Activated CD4-positive, alpha-beta T cell treated with anti-CD3 and anti-CD28 coated beads, Interleukin-2, amount 50 U/mL, for 16 hours (primary cell): ENCODE measurements at regions not wholly inside any gene's neighbourhood (a gene's known extent, or its start where the extent isn't known, plus 50 kb on each side); places are given as distances from the start of the nearest gene placed in this dataset.

Source experiments
- DNase-seq: peaks from one replicate; pipeline ENCODE4 v3.0.0-alpha.2; 2020

DNA sequence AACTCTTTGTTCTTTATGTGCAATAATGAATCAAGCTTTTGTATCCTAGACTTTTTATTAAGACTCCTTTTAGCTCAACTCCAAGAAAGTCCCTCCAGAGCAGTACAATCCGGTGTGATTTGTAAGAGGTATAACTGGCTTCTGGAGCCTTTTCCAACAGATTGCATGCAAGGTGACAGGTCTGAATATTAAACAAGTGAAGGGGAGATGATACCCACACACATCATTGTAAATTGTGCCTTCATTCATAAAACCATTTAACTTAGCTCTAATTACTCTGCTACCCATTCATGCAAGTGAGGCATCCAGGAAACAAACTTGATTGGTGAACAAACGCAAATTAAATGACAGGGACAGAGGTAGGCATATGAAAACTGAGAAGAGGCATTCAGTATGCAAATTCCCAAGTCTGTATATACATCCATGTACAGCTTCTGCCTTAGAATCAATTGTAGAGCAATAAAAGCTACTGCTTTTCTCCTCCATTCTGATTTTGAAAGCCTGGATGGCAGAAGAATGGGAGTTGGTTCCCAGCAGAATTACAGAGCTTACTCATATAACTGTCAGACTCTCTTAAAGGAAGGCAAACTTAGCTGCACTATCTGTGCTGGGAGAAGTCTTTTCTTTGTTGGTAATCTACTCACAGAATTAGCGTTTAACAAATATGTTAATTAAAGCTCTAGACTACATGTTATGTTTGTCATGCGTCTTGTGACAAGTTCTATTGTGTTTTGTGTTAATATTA lies 261.0 kb upstream of the CDH6 start:
- DNase-seq = no peak

GRCh38 chr5:30930736-30931135 lies 262.8 kb upstream of the CDH6 start:
- no peak for DNase-seq

DNA sequence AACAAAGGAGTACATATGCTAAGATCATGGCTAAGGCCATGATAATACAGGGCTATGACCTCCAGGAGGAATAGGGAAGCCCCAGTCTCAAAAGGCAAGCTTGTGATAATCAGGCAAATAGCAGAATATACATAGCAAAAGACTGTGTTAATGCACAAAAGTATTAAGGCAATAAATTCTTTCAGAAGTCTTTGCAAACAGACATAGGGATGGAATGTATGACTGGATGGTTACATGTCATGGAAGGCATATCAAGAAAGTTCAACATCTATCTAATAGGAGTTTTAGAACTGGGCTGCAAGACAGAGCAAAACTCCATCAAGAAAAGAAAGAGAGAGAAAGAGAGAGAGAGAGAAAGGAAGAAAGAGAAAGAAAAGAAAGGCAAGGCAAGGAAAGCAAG lies 264.5 kb upstream of the CDH6 start:
- DNase-seq = no peak

DNA sequence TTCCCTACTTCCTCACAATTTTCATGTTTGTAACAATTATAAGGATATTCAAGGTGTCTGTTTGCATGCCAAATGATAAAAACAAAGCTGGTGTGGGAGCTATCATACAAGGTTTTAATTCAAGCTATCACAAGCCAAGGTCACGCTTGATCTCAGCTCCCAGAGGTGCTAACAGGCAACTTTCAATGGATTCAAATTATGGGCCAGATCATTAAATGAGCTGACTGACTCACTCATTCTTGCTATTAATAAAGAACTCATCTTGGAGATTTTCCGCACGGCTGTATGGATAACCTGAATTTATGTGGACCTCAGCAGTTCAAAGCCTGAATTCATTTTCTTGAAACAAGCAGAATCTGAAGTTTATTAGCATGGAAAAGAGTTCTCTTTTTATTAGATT lies 267.3 kb upstream of the CDH6 start:
- DNase-seq = no peak

GRCh38 chr5:30921388-30921787 lies 272.1 kb upstream of the CDH6 start:
- no peak for DNase-seq

GRCh38 chr5:30918171-30918570 lies 275.3 kb upstream of the CDH6 start:
- no peak for DNase-seq

DNA sequence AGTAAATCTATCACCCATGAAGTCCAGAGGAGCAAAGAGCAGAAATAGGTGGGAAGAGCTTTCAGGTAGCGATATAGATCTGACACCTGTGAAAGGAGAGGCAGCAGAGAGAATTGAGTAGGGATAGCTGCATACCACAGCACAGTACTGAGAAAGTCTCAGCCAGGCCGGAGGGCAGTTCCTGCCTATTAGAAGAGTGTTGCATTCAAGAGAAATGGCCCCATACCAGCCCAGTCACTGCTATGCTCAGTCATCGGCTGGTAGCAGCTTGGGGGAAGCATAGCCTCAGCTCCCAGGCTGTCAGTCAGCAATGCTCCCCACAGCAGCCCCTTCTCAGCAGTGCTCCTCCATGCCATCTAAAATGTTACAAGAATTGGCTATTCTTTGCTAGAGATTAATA lies 285.1 kb upstream of the CDH6 start:
- no peak for DNase-seq

GRCh38 chr5:30900367-30900766 lies 293.1 kb upstream of the CDH6 start:
- no peak for DNase-seq

- no peak for DNase-seq
These were observed 298.7 kb upstream of the CDH6 start for GRCh38 chr5:30894811-30895210.

- no peak for DNase-seq
These were observed 301.8 kb upstream of the CDH6 start for GRCh38 chr5:30891660-30892059.

DNA sequence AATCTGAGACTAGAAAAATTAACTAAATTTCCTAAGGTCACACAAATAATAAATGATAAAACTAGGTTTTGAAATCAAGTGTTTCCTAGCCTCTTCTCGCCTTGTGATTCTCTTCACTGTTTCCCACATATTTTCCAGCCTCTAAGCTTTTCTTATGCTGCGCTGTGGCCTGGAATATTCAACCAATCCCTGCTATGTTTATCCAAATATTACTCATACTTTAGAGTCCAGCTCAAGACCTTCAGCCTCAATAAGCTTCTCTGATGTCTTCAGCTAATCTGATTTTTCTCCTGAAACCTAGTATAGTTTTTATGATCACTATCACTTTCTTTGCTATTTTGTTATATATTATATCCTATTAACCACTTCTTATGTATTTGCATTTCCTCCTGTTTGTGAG lies 303.1 kb upstream of the CDH6 start:
- no peak for DNase-seq

GRCh38 chr5:30880514-30880913 lies 313.0 kb upstream of the CDH6 start:
- no peak for DNase-seq

- DNase-seq = no peak
These were observed 313.6 kb upstream of the CDH6 start for GRCh38 chr5:30879887-30880286.

GRCh38 chr5:30878746-30879145 lies 314.7 kb upstream of the CDH6 start:
- DNase-seq = no peak

DNA sequence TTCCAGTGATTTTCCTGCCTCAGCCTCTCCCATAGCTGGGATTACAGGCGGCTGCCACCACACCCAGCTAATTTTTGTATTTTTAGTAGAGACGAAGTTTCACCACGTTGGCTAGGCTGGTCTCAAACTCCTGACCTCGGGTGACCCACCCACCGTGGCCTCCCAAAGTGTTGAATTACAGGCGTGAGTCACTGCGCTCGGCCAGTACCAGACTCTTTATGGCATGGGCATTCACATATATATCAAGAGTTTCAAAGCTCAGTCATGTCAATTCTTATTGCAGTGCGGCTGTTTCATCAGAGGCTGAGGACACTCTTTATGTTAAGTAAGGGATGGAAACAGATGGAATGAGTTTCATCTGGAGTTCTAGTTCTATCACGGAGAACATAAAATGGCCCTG lies 315.2 kb upstream of the CDH6 start:
- DNase-seq = no peak

- no peak for DNase-seq
These were observed 319.0 kb upstream of the CDH6 start for GRCh38 chr5:30874241-30875034.

DNA sequence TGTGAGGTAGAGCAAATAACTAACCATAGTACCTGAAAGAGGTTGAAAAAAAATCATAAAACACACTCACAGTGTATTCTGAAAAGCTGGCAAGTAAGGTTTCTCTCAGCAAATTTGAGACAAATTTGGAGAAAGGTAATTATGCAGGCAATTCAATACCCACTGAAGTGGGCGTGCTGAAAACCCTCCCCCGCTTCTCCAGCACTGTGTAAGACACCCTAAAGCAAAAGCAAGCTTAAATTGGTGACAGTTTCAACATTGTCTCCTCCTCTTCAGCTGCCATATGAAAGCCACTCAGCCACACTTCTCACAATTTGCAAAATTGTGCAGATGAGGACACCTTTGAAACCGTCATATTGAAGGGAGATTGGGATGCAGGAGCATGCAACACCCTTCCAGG lies 322.3 kb upstream of the CDH6 start:
- no peak for DNase-seq

DNA sequence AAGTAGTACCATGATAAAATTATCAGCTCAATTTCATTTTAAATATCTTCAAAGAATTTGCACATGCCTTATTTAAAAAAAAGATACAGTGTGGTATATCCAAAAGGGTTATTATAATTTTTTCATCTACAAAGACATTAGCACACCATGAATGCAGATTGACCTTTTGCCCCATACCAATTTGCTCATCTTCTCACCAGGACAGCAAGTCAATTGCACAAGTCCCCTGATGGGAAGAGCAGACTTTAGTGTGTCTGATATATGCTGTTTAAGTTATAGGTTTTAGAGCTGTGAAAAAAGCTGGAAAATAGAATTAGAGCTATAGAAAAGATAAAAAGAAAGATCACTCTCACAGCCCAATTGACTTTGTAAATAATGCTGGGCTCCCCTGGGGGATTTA lies 325.8 kb upstream of the CDH6 start:
- DNase-seq = no peak

DNA sequence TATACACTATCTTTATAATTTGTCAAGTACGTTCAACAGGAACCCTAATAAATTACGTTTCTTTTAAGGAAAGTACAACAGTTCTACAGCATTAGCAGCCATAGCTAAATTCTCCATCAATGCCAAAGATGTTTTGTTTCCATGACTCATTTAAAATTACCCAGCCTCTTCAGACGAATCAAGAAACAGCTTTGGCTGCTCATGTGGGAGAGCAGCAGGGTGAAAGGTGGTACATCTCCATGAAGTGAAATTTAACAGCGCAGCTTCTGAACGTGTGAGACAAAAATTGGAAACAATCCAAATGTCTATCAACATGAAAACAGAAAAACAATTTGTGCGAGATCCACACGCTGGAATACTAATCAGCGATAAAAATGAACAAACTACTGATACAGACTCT lies 327.3 kb upstream of the CDH6 start:
- no peak for DNase-seq

DNA sequence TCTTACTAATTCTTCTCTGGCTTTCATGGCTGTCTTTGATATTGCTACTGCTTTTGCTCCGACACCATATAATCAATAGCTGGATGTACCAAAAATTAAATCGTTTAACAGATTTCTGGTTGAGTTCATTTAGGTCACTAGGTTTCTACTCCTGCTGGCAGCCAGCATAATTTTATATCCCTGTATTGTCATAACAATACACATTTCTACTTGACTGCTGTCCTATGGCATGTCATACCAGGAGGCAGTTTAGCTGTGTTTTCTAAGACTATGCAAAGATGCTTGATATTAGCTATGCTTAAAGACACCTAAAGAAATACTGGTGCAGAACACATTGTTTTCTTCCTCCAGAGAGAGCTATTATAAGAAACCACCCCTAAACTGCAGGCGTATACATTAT lies 337.2 kb upstream of the CDH6 start:
- DNase-seq = no peak

DNA sequence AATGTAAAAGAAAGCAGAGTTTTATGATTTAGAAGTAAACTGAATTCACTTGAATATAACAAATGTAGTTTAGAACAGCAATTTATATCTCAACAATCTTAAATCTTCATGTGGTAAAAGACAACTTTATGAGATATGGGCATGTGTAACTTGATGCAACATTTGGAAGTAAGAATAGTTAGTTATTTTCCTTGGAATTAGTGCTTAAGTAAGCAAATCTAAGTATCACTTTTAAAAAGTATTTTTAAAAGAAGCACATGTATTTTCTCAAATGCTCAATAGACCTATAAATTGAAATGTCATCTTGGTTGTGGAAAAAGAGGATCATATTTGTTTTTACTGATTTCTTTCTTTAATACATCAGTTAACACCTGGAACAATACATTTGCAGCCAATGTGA lies 340.3 kb upstream of the CDH6 start:
- no peak for DNase-seq

DNA sequence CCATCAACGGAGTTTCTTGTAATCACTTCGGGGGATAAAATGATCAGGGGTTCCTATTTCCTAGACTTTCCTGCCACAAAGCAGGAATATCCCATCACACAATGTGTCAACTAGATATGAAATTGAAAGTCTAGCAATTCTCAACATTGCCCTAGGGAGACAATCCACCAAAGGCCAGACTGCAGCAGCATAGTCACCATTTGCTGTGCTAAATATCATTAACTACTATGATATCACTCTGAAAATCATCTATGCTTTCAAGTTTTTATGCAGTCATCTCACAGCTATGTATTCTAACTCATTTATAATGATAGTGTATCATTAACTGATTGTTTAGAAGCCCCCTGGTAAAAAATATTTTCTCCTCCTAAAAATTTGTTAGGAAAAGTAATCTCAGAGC lies 342.6 kb upstream of the CDH6 start:
- DNase-seq = no peak

DNA sequence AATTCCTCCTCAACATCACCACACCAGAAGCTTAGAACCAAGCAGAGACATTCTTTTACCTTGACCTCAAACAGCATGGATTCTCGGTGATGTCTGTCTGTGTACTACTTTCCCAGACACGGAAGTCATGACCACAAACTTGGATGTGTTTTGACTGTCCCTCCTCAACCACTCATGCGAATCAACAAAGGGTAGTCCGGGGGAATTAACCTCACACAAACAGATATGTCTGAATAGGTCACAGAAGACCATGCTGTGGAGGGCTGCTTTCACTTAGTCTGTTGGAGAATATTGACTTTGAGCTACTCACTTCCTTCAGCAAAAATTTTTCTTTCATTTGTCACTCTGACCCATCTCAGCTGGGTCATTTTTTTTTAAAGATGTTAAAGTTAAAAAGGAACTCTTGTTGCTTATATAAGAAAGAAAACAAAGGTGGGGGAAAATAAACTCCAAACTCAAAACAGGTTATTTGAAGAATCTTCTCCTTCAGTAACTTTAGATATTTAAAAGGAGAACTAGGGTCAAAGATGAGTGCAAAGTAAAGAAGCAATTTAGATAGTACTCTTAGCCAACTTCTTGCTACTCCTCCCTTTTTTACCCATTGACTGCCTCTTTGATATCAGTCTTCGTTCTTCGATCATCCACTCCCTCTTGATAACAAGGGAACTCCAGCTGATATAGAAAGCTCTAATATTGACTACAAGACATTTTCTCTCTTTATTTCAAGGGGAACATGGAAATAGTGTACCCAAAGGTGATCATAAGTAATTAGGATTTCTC lies 343.4 kb upstream of the CDH6 start:
- DNase-seq = no peak

DNA sequence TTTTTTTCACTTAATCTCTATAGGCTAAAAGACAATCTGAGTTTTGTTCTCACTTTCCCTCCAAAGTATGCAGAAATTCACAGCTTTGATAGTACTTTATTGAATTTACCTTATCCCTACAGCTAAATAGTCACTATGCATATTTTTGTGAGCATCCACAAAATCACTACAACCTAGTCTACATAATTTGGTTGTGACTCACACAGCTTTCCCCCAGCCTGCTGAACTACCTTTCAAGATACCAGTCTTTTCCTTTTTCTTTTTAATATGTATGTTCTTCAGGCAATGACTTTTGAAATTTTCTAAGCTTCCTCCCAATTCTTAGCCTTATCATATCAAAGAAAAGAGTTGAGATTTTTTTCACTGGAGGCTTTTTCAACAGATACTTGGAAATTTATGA lies 347.3 kb upstream of the CDH6 start:
- DNase-seq = no peak
